ENCODE measurements at regions not wholly inside any gene's neighbourhood (a gene's known extent, or its start where the extent isn't known, plus 50 kb on each side); places are given as distances from the start of the nearest gene placed in this dataset.
A peak's percentile ranks its signal among the peaks of the same experiment; 100 is the strongest.
"Not testable (repeated sequence)": the region's sequence is repeated elsewhere in the genome, so short reads cannot be mapped to it uniquely, and the experiment has no call there.

GRCh38 chr10:93127642-93128215, 54.0 kb downstream of the CYP26A1 start:
- not testable (repeated sequence) for DNase-seq

GRCh38 chr10:93131986-93132385, 58.3 kb downstream of the CYP26A1 start:
- DNase-seq = no peak

GRCh38 chr10:93138113-93138870, 64.6 kb downstream of the CYP26A1 start:
- no peak for DNase-seq

- DNase-seq = no peak
Measured at GRCh38 chr10:93139059-93139655, 65.5 kb downstream of the CYP26A1 start.

GRCh38 chr10:93142534-93142933, 68.8 kb downstream of the CYP26A1 start:
- DNase-seq = no peak

- no peak for DNase-seq
Measured at GRCh38 chr10:93143281-93143680, 69.6 kb downstream of the CYP26A1 start.

- DNase-seq = no peak
Measured at GRCh38 chr10:93146336-93146735, 72.6 kb downstream of the CYP26A1 start.

- no peak for DNase-seq
Measured at GRCh38 chr10:93147281-93147680, 73.6 kb downstream of the CYP26A1 start.

GRCh38 chr10:93148476-93148875, 74.8 kb downstream of the CYP26A1 start:
- no peak for DNase-seq

- DNase-seq = no peak
Measured at GRCh38 chr10:93149761-93150160, 76.1 kb downstream of the CYP26A1 start.

- DNase-seq = peak in 1 of 2 donors; percentile 2
Measured at GRCh38 chr10:93150289-93150688, 76.6 kb downstream of the CYP26A1 start.

- no peak for DNase-seq
Measured at GRCh38 chr10:93150990-93151547, 77.4 kb downstream of the CYP26A1 start.

GRCh38 chr10:93152136-93152535, 78.4 kb downstream of the CYP26A1 start:
- DNase-seq = no peak

- DNase-seq = no peak
Measured at GRCh38 chr10:93154531-93154930, 80.8 kb downstream of the CYP26A1 start.

GRCh38 chr10:93160140-93160539, 86.4 kb downstream of the CYP26A1 start:
- DNase-seq = no peak

- no peak for DNase-seq
Measured at GRCh38 chr10:93160829-93161228, 87.1 kb downstream of the CYP26A1 start.

- DNase-seq = no peak
Measured at GRCh38 chr10:93165367-93165766, 91.7 kb downstream of the CYP26A1 start.

GRCh38 chr10:93166134-93166533, 92.4 kb downstream of the CYP26A1 start:
- no peak for DNase-seq

GRCh38 chr10:93171837-93172236, 98.1 kb downstream of the CYP26A1 start:
- DNase-seq = no peak

- DNase-seq = no peak
Measured at GRCh38 chr10:93173967-93174845, 100.5 kb downstream of the CYP26A1 start.

GRCh38 chr10:93175490-93175889, 101.8 kb downstream of the CYP26A1 start:
- no peak for DNase-seq

- DNase-seq = no peak
Measured at GRCh38 chr10:93177511-93177910, 103.8 kb downstream of the CYP26A1 start.

GRCh38 chr10:93178226-93178625, 104.5 kb downstream of the CYP26A1 start:
- no peak for DNase-seq
